Skeletal muscle satellite cell (primary cell): ENCODE measurements at regions not wholly inside any gene's neighbourhood (a gene's known extent, or its start where the extent isn't known, plus 50 kb on each side); places are given as distances from the start of the nearest gene placed in this dataset.

Experiments used
- H3K27me3 ChIP-seq: 2 replicates; pipeline ENCODE4 v1.7.0; 2013; ENCODE audit warnings: low read length; ENCODE audit not compliant: control insufficient read depth, insufficient read depth
- H3K36me3 ChIP-seq: 2 replicates; pipeline ENCODE4 v1.7.0; 2013; ENCODE audit warnings: mild to moderate bottlenecking, control low read depth, low read length; ENCODE audit not compliant: insufficient read depth
- H3K4me1 ChIP-seq: 2 replicates; pipeline ENCODE4 v1.7.0; 2013; ENCODE audit warnings: low read length; ENCODE audit not compliant: control insufficient read depth, insufficient read depth
- H3K4me2 ChIP-seq: 2 replicates; pipeline ENCODE4 v1.7.0; 2013; ENCODE audit warnings: mild to moderate bottlenecking, low read length
- H3K4me3 ChIP-seq: 2 replicates; pipeline ENCODE4 v1.7.0; 2013; ENCODE audit warnings: low read length
- H3K9ac ChIP-seq: 2 replicates; pipeline ENCODE4 v1.7.0; 2013; ENCODE audit warnings: mild to moderate bottlenecking, low read depth, low read length, moderate library complexity
- H3K9me3 ChIP-seq: replicated peaks from 2 replicates; pipeline ENCODE4 v1.7.0; 2013; ENCODE audit warnings: mild to moderate bottlenecking, control low read depth, low read length

- H3K4me1 ChIP-seq: peaks cover 19% of the 10 kb centered on the region
- no peaks in the 10 kb centered on the region for H3K27me3 ChIP-seq
- no peak overlapping the region for H3K4me3 ChIP-seq
- H3K9ac ChIP-seq: no peak overlapping the region
- H3K36me3 ChIP-seq: no peaks in the 10 kb centered on the region
- no peaks in the 10 kb centered on the region for H3K9me3 ChIP-seq
- H3K4me2 ChIP-seq: no peak overlapping the region
Observed at GRCh38 chr18:21162786-21163185, 51.2 kb upstream of the ROCK1 start.

- Histone ChIP-seq H3K27me3 (no peaks in the 10 kb centered on the region), H3K4me3 (no peak overlapping the region), H3K36me3 (no peaks in the 10 kb centered on the region), H3K9ac (peak overlapping the region; percentile 73), H3K4me2 (peak overlapping the region; percentile 73), H3K4me1 (peaks cover 19% of the 10 kb centered on the region), H3K9me3 (no peaks in the 10 kb centered on the region)
Observed at GRCh38 chr18:21163647-21164547, 52.3 kb upstream of the ROCK1 start.

- Histone ChIP-seq H3K36me3 (no peaks in the 10 kb centered on the region), H3K4me2 (peak overlapping the region; percentile 73), H3K4me3 (no peak overlapping the region), H3K9ac (peak overlapping the region; percentile 73), H3K4me1 (peaks cover 19% of the 10 kb centered on the region), H3K27me3 (no peaks in the 10 kb centered on the region), H3K9me3 (no peaks in the 10 kb centered on the region)
Observed at GRCh38 chr18:21164548-21165095, 53.0 kb upstream of the ROCK1 start.

- Histone ChIP-seq H3K4me1 (peaks cover 19% of the 10 kb centered on the region), H3K9ac (no peak overlapping the region), H3K27me3 (no peaks in the 10 kb centered on the region), H3K9me3 (no peaks in the 10 kb centered on the region), H3K4me3 (no peak overlapping the region), H3K36me3 (no peaks in the 10 kb centered on the region), H3K4me2 (no peak overlapping the region)
Observed at GRCh38 chr18:21167641-21168377, 56.2 kb upstream of the ROCK1 start.

- Histone ChIP-seq H3K4me3 (no peak overlapping the region), H3K9ac (no peak overlapping the region), H3K36me3 (no peaks in the 10 kb centered on the region), H3K4me2 (no peak overlapping the region), H3K9me3 (no peaks in the 10 kb centered on the region), H3K4me1 (peaks cover 14% of the 10 kb centered on the region), H3K27me3 (no peaks in the 10 kb centered on the region)
Observed at GRCh38 chr18:21168880-21169279, 57.3 kb upstream of the ROCK1 start.

- no peak overlapping the region for H3K4me3 ChIP-seq
- no peak overlapping the region for H3K4me2 ChIP-seq
- no peaks in the 10 kb centered on the region for H3K27me3 ChIP-seq
- H3K9me3 ChIP-seq: no peaks in the 10 kb centered on the region
- no peaks in the 10 kb centered on the region for H3K36me3 ChIP-seq
- no peak overlapping the region for H3K9ac ChIP-seq
- peaks cover 3% of the 10 kb centered on the region for H3K4me1 ChIP-seq
Observed at GRCh38 chr18:21177822-21178221, 64.2 kb upstream of the GREB1L start.

GRCh38 chr18:21179590-21180220, 62.3 kb upstream of the GREB1L start:
- Histone ChIP-seq H3K9me3 (no peaks in the 10 kb centered on the region), H3K9ac (no peak overlapping the region), H3K27me3 (no peaks in the 10 kb centered on the region), H3K4me1 (peaks cover 3% of the 10 kb centered on the region), H3K4me3 (no peak overlapping the region), H3K36me3 (no peaks in the 10 kb centered on the region), H3K4me2 (no peak overlapping the region)

- Histone ChIP-seq H3K27me3 (no peaks in the 10 kb centered on the region), H3K4me2 (no peak overlapping the region), H3K4me3 (no peak overlapping the region), H3K4me1 (peaks cover 3% of the 10 kb centered on the region), H3K9me3 (no peaks in the 10 kb centered on the region), H3K36me3 (no peaks in the 10 kb centered on the region), H3K9ac (no peak overlapping the region)
Observed at GRCh38 chr18:21180588-21180987, 61.4 kb upstream of the GREB1L start.

GRCh38 chr18:21181766-21182165, 60.3 kb upstream of the GREB1L start:
- Histone ChIP-seq H3K4me1 (peaks cover 3% of the 10 kb centered on the region), H3K4me2 (no peak overlapping the region), H3K27me3 (no peaks in the 10 kb centered on the region), H3K4me3 (no peak overlapping the region), H3K36me3 (no peaks in the 10 kb centered on the region), H3K9me3 (no peaks in the 10 kb centered on the region), H3K9ac (no peak overlapping the region)

- no peaks in the 10 kb centered on the region for H3K27me3 ChIP-seq
- H3K4me3 ChIP-seq: no peak overlapping the region
- no peak overlapping the region for H3K9ac ChIP-seq
- H3K4me2 ChIP-seq: no peak overlapping the region
- H3K4me1 ChIP-seq: peaks cover 3% of the 10 kb centered on the region
- no peaks in the 10 kb centered on the region for H3K9me3 ChIP-seq
- no peaks in the 10 kb centered on the region for H3K36me3 ChIP-seq
Observed at GRCh38 chr18:21183670-21184069, 58.4 kb upstream of the GREB1L start.

- Histone ChIP-seq H3K4me2 (no peak overlapping the region), H3K27me3 (no peaks in the 10 kb centered on the region), H3K9me3 (no peaks in the 10 kb centered on the region), H3K9ac (no peak overlapping the region), H3K4me1 (peaks cover 3% of the 10 kb centered on the region), H3K36me3 (no peaks in the 10 kb centered on the region), H3K4me3 (no peak overlapping the region)
Observed at GRCh38 chr18:21184396-21184996, 57.5 kb upstream of the GREB1L start.
